ENCODE measurements at regions not wholly inside any gene's neighbourhood (a gene's known extent, or its start where the extent isn't known, plus 50 kb on each side); places are given as distances from the start of the nearest gene placed in this dataset.

GRCh38 chr1:222006715-222007114 is 264.8 kb upstream of the DUSP10 start:
- TF ChIP-seq CTCF (IDR thresholded peaks at IDR 0.05): no peak
- no peak for TF ChIP-seq POLR2AphosphoS5 (IDR thresholded peaks at IDR 0.05)

Data from stomach (tissue), 4 donors.